ENCODE measurements at regions not wholly inside any gene's neighbourhood (a gene's known extent, or its start where the extent isn't known, plus 50 kb on each side); places are given as distances from the start of the nearest gene placed in this dataset.
"Not testable (repeated sequence)": the region's sequence is repeated elsewhere in the genome, so short reads cannot be mapped to it uniquely, and the experiment has no call there.

GRCh38 chr7:89621925-89622641 is 532.2 kb upstream of the STEAP1 start:
- DNase-seq, result no peak

GRCh38 chr7:89623018-89623672 is 531.1 kb upstream of the STEAP1 start:
- DNase-seq, result peak; percentile 32

GRCh38 chr7:89624155-89624554 is 530.1 kb upstream of the STEAP1 start:
- DNase-seq, result not testable (repeated sequence)

GRCh38 chr7:89648509-89648908 is 505.8 kb upstream of the STEAP1 start:
- no peak for DNase-seq

- DNase-seq, result no peak
These were observed 498.3 kb upstream of the STEAP1 start for GRCh38 chr7:89655946-89656345.

GRCh38 chr7:89661876-89662275 is 492.4 kb upstream of the STEAP1 start:
- no peak for DNase-seq

- no peak for DNase-seq
These were observed 488.0 kb upstream of the STEAP1 start for GRCh38 chr7:89666136-89666835.

- DNase-seq, result no peak
These were observed 474.1 kb upstream of the STEAP1 start for GRCh38 chr7:89680161-89680560.

GRCh38 chr7:89681448-89681847 is 472.8 kb upstream of the STEAP1 start:
- no peak for DNase-seq

- no peak for DNase-seq
These were observed 469.0 kb upstream of the STEAP1 start for GRCh38 chr7:89685287-89685686.

GRCh38 chr7:89687211-89687610 is 467.1 kb upstream of the STEAP1 start:
- DNase-seq, result no peak

- no peak for DNase-seq
These were observed 459.0 kb upstream of the STEAP1 start for GRCh38 chr7:89695241-89695640.

- no peak for DNase-seq
These were observed 440.1 kb upstream of the STEAP1 start for GRCh38 chr7:89714131-89714530.

GRCh38 chr7:89718941-89719340 is 435.3 kb upstream of the STEAP1 start:
- not testable (repeated sequence) for DNase-seq

- DNase-seq, result no peak
These were observed 425.8 kb upstream of the STEAP1 start for GRCh38 chr7:89728481-89728880.

- DNase-seq, result no peak
These were observed 422.4 kb upstream of the STEAP1 start for GRCh38 chr7:89731751-89732445.

- no peak for DNase-seq
These were observed 415.7 kb upstream of the STEAP1 start for GRCh38 chr7:89738549-89738948.

- DNase-seq, result no peak
These were observed 396.4 kb upstream of the STEAP1 start for GRCh38 chr7:89757910-89758309.

- no peak for DNase-seq
These were observed 393.6 kb upstream of the STEAP1 start for GRCh38 chr7:89760690-89761089.

GRCh38 chr7:89761173-89761572 is 393.1 kb upstream of the STEAP1 start:
- DNase-seq, result no peak

GRCh38 chr7:89770161-89770560 is 384.1 kb upstream of the STEAP1 start:
- DNase-seq, result no peak

GRCh38 chr7:89771003-89771636 is 383.1 kb upstream of the STEAP1 start:
- no peak for DNase-seq

GRCh38 chr7:89772276-89772675 is 382.0 kb upstream of the STEAP1 start:
- DNase-seq, result no peak
